ENCODE measurements at regions not wholly inside any gene's neighbourhood (a gene's known extent, or its start where the extent isn't known, plus 50 kb on each side); places are given as distances from the start of the nearest gene placed in this dataset.

- Histone ChIP-seq H3K4me1 (ENCODE audit: control insufficient read depth in 1 of 2, insufficient read depth in 2 of 2, low read depth in 1 of 2, low read length in 1 of 2) (no peaks in the 10 kb centered on the region), H3K9me2 (no peaks in the 10 kb centered on the region), H3K9ac (no peak overlapping the region), H3K27me3 (ENCODE audit: insufficient read depth) (peaks cover 7% of the 10 kb centered on the region; the same call in 1 of the 2 replicates), H2AFZ (ENCODE audit: low read depth) (no peak overlapping the region), H3F3A (replicated peaks; ENCODE audit: insufficient read depth) (no peaks in the 10 kb centered on the region), H4K20me1 (ENCODE audit: insufficient read depth) (no peaks in the 10 kb centered on the region), H3K27ac (ENCODE audit: low read depth in 2 of 2, low read length in 1 of 2) (no peak overlapping the region), H3K9me3 (no peaks in the 10 kb centered on the region), H3K4me3 (ENCODE audit: low read depth in 2 of 2, low read length in 1 of 2) (no peak overlapping the region), H3K36me3 (replicated peaks in 1 of 2; ENCODE audit: control insufficient read depth in 1 of 2, insufficient read depth in 2 of 2, low read length in 1 of 2) (no peaks in the 10 kb centered on the region), H3K4me2 (no peak overlapping the region), H3K79me2 (ENCODE audit: insufficient read depth) (no peaks in the 10 kb centered on the region)
- POLR2A ChIA-PET, result no interaction called here
- TF ChIP-seq FOXJ3 (CRISPR knock-in tag; IDR thresholded peaks at IDR 0.05), result no peak
- no peak for TF ChIP-seq CHD2 (IDR thresholded peaks at IDR 0.05; ENCODE audit: low read length, partially characterized antibody)
- no peak for TF ChIP-seq CTCF (IDR thresholded peaks at IDR 0.05)
- CTCF ChIA-PET, result no interaction called here
- DNase-seq, result no peak
- WGBS (ENCODE audit: low lambda C conversion rate), result 4% methylated on average over 3 of the region's 3 CpGs
Measured at GRCh38 chr3:146839727-146840375, 234.7 kb upstream of the PLSCR5 start.

DNA sequence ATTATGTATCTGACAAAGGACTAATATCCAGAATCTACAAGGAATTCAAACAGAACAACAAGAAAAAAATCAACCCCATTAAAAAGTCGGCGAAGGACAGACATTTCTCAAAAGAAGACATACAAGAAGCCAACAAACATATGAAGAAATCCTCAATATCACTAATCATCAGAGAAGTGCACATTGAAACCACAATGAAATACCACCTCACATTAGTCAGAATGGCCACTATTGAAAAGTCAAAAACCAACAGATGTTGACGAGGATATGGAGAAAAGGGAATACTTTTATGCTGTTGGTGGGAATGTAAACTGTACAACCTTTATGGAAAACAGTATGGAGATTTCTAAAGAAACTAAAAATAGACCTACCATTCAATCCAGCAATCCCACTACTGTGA lies 233.1 kb upstream of the PLSCR5 start:
- Histone ChIP-seq H3K79me2 (ENCODE audit: insufficient read depth) (no peaks in the 10 kb centered on the region), H3K4me1 (ENCODE audit: control insufficient read depth in 1 of 2, insufficient read depth in 2 of 2, low read depth in 1 of 2, low read length in 1 of 2) (no peaks in the 10 kb centered on the region), H3K9me2 (no peaks in the 10 kb centered on the region), H4K20me1 (ENCODE audit: insufficient read depth) (no peaks in the 10 kb centered on the region), H3K4me2 (no peak overlapping the region), H3K9me3 (no peaks in the 10 kb centered on the region), H3K36me3 (replicated peaks in 1 of 2; ENCODE audit: control insufficient read depth in 1 of 2, insufficient read depth in 2 of 2, low read length in 1 of 2) (no peaks in the 10 kb centered on the region), H3F3A (replicated peaks; ENCODE audit: insufficient read depth) (no peaks in the 10 kb centered on the region), H3K27me3 (ENCODE audit: insufficient read depth) (peaks cover 4% of the 10 kb centered on the region; the same call in 1 of the 2 replicates), H3K27ac (ENCODE audit: low read depth in 2 of 2, low read length in 1 of 2) (no peak overlapping the region), H3K4me3 (ENCODE audit: low read depth in 2 of 2, low read length in 1 of 2) (no peak overlapping the region), H2AFZ (ENCODE audit: low read depth) (no peak overlapping the region), H3K9ac (no peak overlapping the region)
- ChIA-PET POLR2A (no interaction called here), CTCF (no interaction called here)
- TF ChIP-seq MAX (IDR thresholded peaks at IDR 0.05; ENCODE audit: low read depth) (no peak), ELF1 (IDR thresholded peaks at IDR 0.05) (no peak), POLR2AphosphoS5 (IDR thresholded peaks at IDR 0.05; ENCODE audit: low read depth, low read length) (no peak)
- no peak for DNase-seq
- WGBS (ENCODE audit: low lambda C conversion rate), result 24% methylated on average over 3 of the region's 3 CpGs

- H3K9me2 ChIP-seq, result no peaks in the 10 kb centered on the region
- no peaks in the 10 kb centered on the region for H3K36me3 ChIP-seq (replicated peaks in 1 of 2; ENCODE audit: control insufficient read depth in 1 of 2, insufficient read depth in 2 of 2, low read length in 1 of 2)
- no peak overlapping the region for H3K4me3 ChIP-seq (ENCODE audit: low read depth in 2 of 2, low read length in 1 of 2)
- no peaks in the 10 kb centered on the region for H4K20me1 ChIP-seq (ENCODE audit: insufficient read depth)
- H3K4me1 ChIP-seq (ENCODE audit: control insufficient read depth in 1 of 2, insufficient read depth in 2 of 2, low read depth in 1 of 2, low read length in 1 of 2), result no peaks in the 10 kb centered on the region
- TF ChIP-seq RXRA (IDR thresholded peaks at IDR 0.05; ENCODE audit: borderline replicate concordance, low read depth) (no peak), SMC3 (IDR thresholded peaks at IDR 0.05; ENCODE audit: low read depth, low read length) (no peak), RFX5 (IDR thresholded peaks at IDR 0.05; ENCODE audit: low read length) (no peak), USF2 (IDR thresholded peaks at IDR 0.05; ENCODE audit: borderline replicate concordance, low read depth, low read length) (no peak), RAD21 (IDR thresholded peaks at IDR 0.05; ENCODE audit: low read length) (no peak), RCOR1 (IDR thresholded peaks at IDR 0.05; ENCODE audit: low read length) (no peak), ELF1 (IDR thresholded peaks at IDR 0.05) (no peak), TAF1 (IDR thresholded peaks at IDR 0.05; ENCODE audit: borderline replicate concordance, low read depth, low read length) (no peak), EZH2phosphoT487 (IDR thresholded peaks at IDR 0.05; ENCODE audit: borderline replicate concordance, low read depth) (no peak), FOXM1 (IDR thresholded peaks at IDR 0.05; ENCODE audit: low read depth) (no peak)
- TF ChIP-seq, protein P1, sequence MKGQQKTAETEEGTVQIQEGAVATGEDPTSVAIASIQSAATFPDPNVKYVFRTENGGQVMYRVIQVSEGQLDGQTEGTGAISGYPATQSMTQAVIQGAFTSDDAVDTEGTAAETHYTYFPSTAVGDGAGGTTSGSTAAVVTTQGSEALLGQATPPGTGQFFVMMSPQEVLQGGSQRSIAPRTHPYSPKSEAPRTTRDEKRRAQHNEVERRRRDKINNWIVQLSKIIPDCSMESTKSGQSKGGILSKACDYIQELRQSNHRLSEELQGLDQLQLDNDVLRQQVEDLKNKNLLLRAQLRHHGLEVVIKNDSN (IDR thresholded peaks at IDR 0.05; ENCODE audit: borderline replicate concordance, low read depth), result no peak
- TF ChIP-seq, protein P2, sequence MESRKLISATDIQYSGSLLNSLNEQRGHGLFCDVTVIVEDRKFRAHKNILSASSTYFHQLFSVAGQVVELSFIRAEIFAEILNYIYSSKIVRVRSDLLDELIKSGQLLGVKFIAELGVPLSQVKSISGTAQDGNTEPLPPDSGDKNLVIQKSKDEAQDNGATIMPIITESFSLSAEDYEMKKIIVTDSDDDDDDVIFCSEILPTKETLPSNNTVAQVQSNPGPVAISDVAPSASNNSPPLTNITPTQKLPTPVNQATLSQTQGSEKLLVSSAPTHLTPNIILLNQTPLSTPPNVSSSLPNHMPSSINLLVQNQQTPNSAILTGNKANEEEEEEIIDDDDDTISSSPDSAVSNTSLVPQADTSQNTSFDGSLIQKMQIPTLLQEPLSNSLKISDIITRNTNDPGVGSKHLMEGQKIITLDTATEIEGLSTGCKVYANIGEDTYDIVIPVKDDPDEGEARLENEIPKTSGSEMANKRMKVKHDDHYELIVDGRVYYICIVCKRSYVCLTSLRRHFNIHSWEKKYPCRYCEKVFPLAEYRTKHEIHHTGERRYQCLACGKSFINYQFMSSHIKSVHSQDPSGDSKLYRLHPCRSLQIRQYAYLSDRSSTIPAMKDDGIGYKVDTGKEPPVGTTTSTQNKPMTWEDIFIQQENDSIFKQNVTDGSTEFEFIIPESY (IDR thresholded peaks at IDR 0.05; ENCODE audit: borderline replicate concordance, low read depth), result no peak
- no peak overlapping the region for H2AFZ ChIP-seq (ENCODE audit: low read depth)
- H3K9me3 ChIP-seq, result no peaks in the 10 kb centered on the region
- no peak overlapping the region for H3K4me2 ChIP-seq
- ChIA-PET POLR2A (no interaction called here), CTCF (no interaction called here)
- no peaks in the 10 kb centered on the region for H3F3A ChIP-seq (replicated peaks; ENCODE audit: insufficient read depth)
- H3K27ac ChIP-seq (ENCODE audit: low read depth in 2 of 2, low read length in 1 of 2), result no peak overlapping the region
- no peak overlapping the region for H3K9ac ChIP-seq
- peaks cover 4% of the 10 kb centered on the region; the same call in 1 of the 2 replicates for H3K27me3 ChIP-seq (ENCODE audit: insufficient read depth)
- no peak for DNase-seq
- no peaks in the 10 kb centered on the region for H3K79me2 ChIP-seq (ENCODE audit: insufficient read depth)
Measured at GRCh38 chr3:146834917-146835316, 229.8 kb upstream of the PLSCR5 start.

Measured in SK-N-SH (cell line).